K562 (cell line): ENCODE measurements at regions not wholly inside any gene's neighbourhood (a gene's known extent, or its start where the extent isn't known, plus 50 kb on each side); places are given as distances from the start of the nearest gene placed in this dataset.

Experiments used
- BMI1 ChIP-seq: fragments of 150-350 bp; IDR thresholded peaks from 2 replicates; pipeline ENCODE4 v1.6.1; 2014; ENCODE audit warnings: low read length
- BRD9 ChIP-seq: fragments of 450-650 bp; IDR thresholded peaks from 2 replicates; pipeline ENCODE4 v1.6.1; 2018; ENCODE audit warnings: low read depth; ENCODE audit not compliant: partially characterized antibody
- CBX3 ChIP-seq, 2 experiments: IDR thresholded peaks; 1 replicate in 1 of 2; 2 replicates in 1 of 2; pipeline ENCODE4 v1.6.1; 2012; ENCODE audit warnings: inconsistent platforms in 2 of 2, low read length in 2 of 2, borderline replicate concordance in 1 of 2, control low read depth in 1 of 2
- CHD4 ChIP-seq: fragments of 200-600 bp; sonication (generic); IDR thresholded peaks from 3 replicates; pipeline ENCODE4 v1.6.1; 2012; ENCODE audit warnings: low read depth, mild to moderate bottlenecking, mixed read lengths, low read length, inconsistent platforms; ENCODE audit not compliant: insufficient read depth, insufficient replicate concordance, poor library complexity, severe bottlenecking
- CREM ChIP-seq: IDR thresholded peaks from 2 replicates; pipeline ENCODE4 v1.6.1; 2014; ENCODE audit warnings: antibody characterized with exemption, low read depth
- CXXC5 ChIP-seq: fragments of 250-450 bp; sonication (Bioruptor Pico); IDR thresholded peaks from 2 replicates; pipeline ENCODE4 v1.8.0; 2022; ENCODE audit warnings: inconsistent platforms, mild to moderate bottlenecking, moderate library complexity
- ETS2 ChIP-seq: IDR thresholded peaks from 2 replicates; pipeline ENCODE4 v1.6.1; 2016; ENCODE audit warnings: borderline replicate concordance, missing genetic modification characterization, mild to moderate bottlenecking, moderate library complexity, missing compliant biosample characterization; ENCODE audit not compliant: poor library complexity, severe bottlenecking
- FUS ChIP-seq: fragments of 200-400 bp; formaldehyde crosslinking; optimal IDR thresholded peaks from 2 replicates; pipeline ENCODE3; 2017; ENCODE audit warnings: low read depth, low read length
- IFI16 ChIP-seq: fragments of 250-450 bp; sonication (Bioruptor Pico); IDR thresholded peaks from 2 replicates; pipeline ENCODE4 v2.1.2; 2022; ENCODE audit warnings: mild to moderate bottlenecking, inconsistent platforms
- IRF2 ChIP-seq: sonication (generic); formaldehyde crosslinking; IDR thresholded peaks from 2 replicates; pipeline ENCODE4 v1.8.1; 2022; ENCODE audit warnings: mild to moderate bottlenecking, missing genetic modification reagents
- KDM5B ChIP-seq: fragments of 200-600 bp; sonication (generic); IDR thresholded peaks from 2 replicates; pipeline ENCODE4 v1.6.1; 2012; ENCODE audit warnings: low read depth, mild to moderate bottlenecking, moderate library complexity, low read length, control low read depth, inconsistent platforms; ENCODE audit not compliant: insufficient replicate concordance
- MXI1 ChIP-seq: IDR thresholded peaks from 2 replicates; pipeline ENCODE4 v1.6.1; 2011; ENCODE audit warnings: low read depth, mild to moderate bottlenecking, improper control_type of control experiment, low read length
- NCOA2 ChIP-seq, 2 experiments: fragments of 450-650 bp; IDR thresholded peaks; 2 replicates each; pipeline ENCODE4 v1.6.1; 2018; ENCODE audit warnings: mild to moderate bottlenecking in 2 of 2, moderate library complexity in 1 of 2; ENCODE audit not compliant: partially characterized antibody in 2 of 2
- NRF1 ChIP-seq, 2 experiments: fragments of 450-650 bp; IDR thresholded peaks in 1 of 2; conservative IDR thresholded peaks in 1 of 2; 2 replicates each; pipeline ENCODE4 v1.6.1; 2014; ENCODE audit warnings: mild to moderate bottlenecking in 2 of 2
- PKNOX1 ChIP-seq: fragments of 450-650 bp; IDR thresholded peaks from 2 replicates; pipeline ENCODE4 v1.6.1; 2016
- PREB ChIP-seq: sonication (generic); formaldehyde crosslinking; IDR thresholded peaks from 2 replicates; pipeline ENCODE4 v1.8.1; 2023; ENCODE audit warnings: mild to moderate bottlenecking, missing genetic modification reagents
- RFX1 ChIP-seq: fragments of 450-650 bp; IDR thresholded peaks from 2 replicates; pipeline ENCODE4 v1.6.1; 2016; ENCODE audit warnings: mild to moderate bottlenecking, moderate library complexity
- SOX6 ChIP-seq: fragments of 450-650 bp; IDR thresholded peaks from 2 replicates; pipeline ENCODE4 v1.6.1; 2014; ENCODE audit warnings: mild to moderate bottlenecking
- XRCC5 ChIP-seq: fragments of 200-400 bp; formaldehyde crosslinking; IDR thresholded peaks from 2 replicates; pipeline ENCODE4 v1.6.1; 2017; ENCODE audit warnings: low read depth, mild to moderate bottlenecking, low read length
- ZFX ChIP-seq: sonication (generic); formaldehyde crosslinking; IDR thresholded peaks from 2 replicates; pipeline ENCODE4 v1.8.0; 2022; ENCODE audit warnings: mild to moderate bottlenecking, missing genetic modification reagents, moderate library complexity
- ZNF23 ChIP-seq: fragments of 250-450 bp; sonication (Bioruptor Pico); IDR thresholded peaks from 2 replicates; pipeline ENCODE4 v1.4.0; 2020; ENCODE audit warnings: mild to moderate bottlenecking
- ZNF449 ChIP-seq: fragments of 250-450 bp; sonication (Bioruptor Pico); IDR thresholded peaks from 2 replicates; pipeline ENCODE4 v1.8.0; 2022; ENCODE audit warnings: moderate library complexity, mild to moderate bottlenecking, inconsistent platforms
- ZNF561 ChIP-seq: fragments of 450-650 bp; formaldehyde crosslinking; conservative IDR thresholded peaks from 2 replicates; pipeline ENCODE4 v1.4.0; 2020; ENCODE audit warnings: mild to moderate bottlenecking, moderate library complexity
- ZNF76 ChIP-seq: fragments of 250-450 bp; sonication (Bioruptor Pico); IDR thresholded peaks from 2 replicates; pipeline ENCODE4 v1.4.0; 2020; ENCODE audit warnings: mild to moderate bottlenecking, moderate library complexity, borderline replicate concordance
- ZZZ3 ChIP-seq: fragments of 450-650 bp; IDR thresholded peaks from 2 replicates; pipeline ENCODE4 v1.6.1; 2016; ENCODE audit warnings: antibody characterized with exemption, mild to moderate bottlenecking, moderate library complexity
- TF ChIP-seq, protein P1 (sequence below): fragments of 250-450 bp; sonication (Bioruptor Pico); IDR thresholded peaks from 2 replicates; pipeline ENCODE4 v1.5.0; 2022; ENCODE audit warnings: mild to moderate bottlenecking

GRCh38 chr4:162727232-162727631 is 439.5 kb downstream of the NAF1 start (continued):
- no peak for TF ChIP-seq MXI1
- peak; percentile 12 to 17; a peak in 1 of 4 replicates for TF ChIP-seq NRF1 (conservative IDR thresholded peaks at IDR 0.05 in 1 of 2, IDR thresholded peaks at IDR 0.05 in 1 of 2)
- no peak for TF ChIP-seq IRF2
- no peak for TF ChIP-seq CXXC5 (CRISPR knock-in tag)
- TF ChIP-seq, protein P1, sequence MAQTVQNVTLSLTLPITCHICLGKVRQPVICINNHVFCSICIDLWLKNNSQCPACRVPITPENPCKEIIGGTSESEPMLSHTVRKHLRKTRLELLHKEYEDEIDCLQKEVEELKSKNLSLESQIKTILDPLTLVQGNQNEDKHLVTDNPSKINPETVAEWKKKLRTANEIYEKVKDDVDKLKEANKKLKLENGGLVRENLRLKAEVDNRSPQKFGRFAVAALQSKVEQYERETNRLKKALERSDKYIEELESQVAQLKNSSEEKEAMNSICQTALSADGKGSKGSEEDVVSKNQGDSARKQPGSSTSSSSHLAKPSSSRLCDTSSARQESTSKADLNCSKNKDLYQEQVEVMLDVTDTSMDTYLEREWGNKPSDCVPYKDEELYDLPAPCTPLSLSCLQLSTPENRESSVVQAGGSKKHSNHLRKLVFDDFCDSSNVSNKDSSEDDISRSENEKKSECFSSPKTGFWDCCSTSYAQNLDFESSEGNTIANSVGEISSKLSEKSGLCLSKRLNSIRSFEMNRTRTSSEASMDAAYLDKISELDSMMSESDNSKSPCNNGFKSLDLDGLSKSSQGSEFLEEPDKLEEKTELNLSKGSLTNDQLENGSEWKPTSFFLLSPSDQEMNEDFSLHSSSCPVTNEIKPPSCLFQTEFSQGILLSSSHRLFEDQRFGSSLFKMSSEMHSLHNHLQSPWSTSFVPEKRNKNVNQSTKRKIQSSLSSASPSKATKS (CRISPR knock-in tag), result no peak
- TF ChIP-seq ZNF561 (CRISPR knock-in tag), result no peak
- TF ChIP-seq ZZZ3, result no peak
- no peak for TF ChIP-seq ZFX (CRISPR knock-in tag)
- TF ChIP-seq FUS, result no peak
- peak; percentile 45 for TF ChIP-seq CREM
- TF ChIP-seq CBX3 (IDR thresholded peaks at IDR 0.05; ENCODE audit: borderline replicate concordance in 1 of 2, low read length in 2 of 2), result no peak
- no peak for TF ChIP-seq ETS2
- TF ChIP-seq BMI1, result no peak
- no peak for TF ChIP-seq XRCC5
- no peak for TF ChIP-seq KDM5B
- no peak for TF ChIP-seq ZNF449 (CRISPR knock-in tag)
- no peak for TF ChIP-seq PREB
- TF ChIP-seq RFX1, result no peak
- TF ChIP-seq SOX6, result peak; percentile 39; the same call in 1 of the 2 replicates
- TF ChIP-seq CHD4, result no peak
- TF ChIP-seq ZNF23 (CRISPR knock-in tag), result no peak
- TF ChIP-seq ZNF76 (CRISPR knock-in tag), result no peak
- peak; percentile 76 for TF ChIP-seq PKNOX1
- TF ChIP-seq IFI16 (CRISPR knock-in tag), result no peak
- no peak for TF ChIP-seq NCOA2 (IDR thresholded peaks at IDR 0.05; ENCODE audit: partially characterized antibody in 2 of 2)
- no peak for TF ChIP-seq BRD9
